Body of pancreas (tissue), 4 donors: ENCODE measurements at regions not wholly inside any gene's neighbourhood (a gene's known extent, or its start where the extent isn't known, plus 50 kb on each side); places are given as distances from the start of the nearest gene placed in this dataset.
A peak's percentile ranks its signal among the peaks of the same experiment; 100 is the strongest.

Source experiments
- ATAC-seq: fragments of 150-250 bp; one replicate; pipeline ENCODE4 v1.9.1; 2016
- DNase-seq, 4 donors: peaks; one replicate each; pipeline ENCODE4 v3.0.0-alpha.2; 2019
- H3K27ac ChIP-seq, 4 donors: fragments of 200-600 bp; sonication (generic); 1 replicate in 3 of 4; 2 replicates in 1 of 4; pipeline versions ENCODE4 v1.5.1 to v1.6.1; 2016 to 2019; ENCODE audit warnings: mild to moderate bottlenecking in 1 of 4, mixed read lengths in 1 of 4, moderate library complexity in 1 of 4
- H3K27me3 ChIP-seq, 2 donors: fragments of 200-600 bp; sonication (generic); one replicate each; pipeline ENCODE4 v1.6.0; 2016; ENCODE audit warnings: mild to moderate bottlenecking in 1 of 2
- H3K36me3 ChIP-seq, 2 donors: fragments of 200-600 bp; sonication (generic); replicated peaks in 1 of 2; 2 replicates each; pipeline ENCODE4 v1.5.1; 2016; ENCODE audit warnings: low read depth in 2 of 2; ENCODE audit not compliant: insufficient read depth in 1 of 2
- H3K4me1 ChIP-seq: fragments of 200-600 bp; sonication (generic); one replicate; pipeline ENCODE4 v1.6.0; 2016
- H3K4me3 ChIP-seq, 2 donors: fragments of 200-600 bp; sonication (generic); 1 replicate in 1 of 2; 2 replicates in 1 of 2; pipeline ENCODE4 v1.5.1; 2016 to 2019
- H3K9me3 ChIP-seq, 3 donors: fragments of 200-600 bp; sonication (generic); 1 replicate in 2 of 3; 2 replicates in 1 of 3; pipeline ENCODE4 v1.5.1; 2016
- POLR2A ChIP-seq, 3 donors: fragments of 450-650 bp; IDR thresholded peaks; one replicate each; pipeline ENCODE4 v1.6.1; 2016; ENCODE audit warnings: antibody characterized with exemption in 3 of 3, mild to moderate bottlenecking in 2 of 3
- WGBS, 2 donors: methylation state at CpG; one replicate each; pipeline ENCODE4 v1.1.5; 2017; 5-methylcytosine and 5-hydroxymethylcytosine counted together
- intact Hi-C: fragments of 100-400 bp; cut with DNase I; formaldehyde crosslinking; loops from one replicate; pipeline ENCODE4 v1.15.1; 2023
- TF ChIP-seq, protein P1 (sequence below), 7 experiments: fragments of 450-650 bp in 4 of 7; fragments of 200-600 bp in 3 of 7; sonication (generic) in 3 of 7; IDR thresholded peaks; one replicate each; pipeline ENCODE4 v1.5.1; 2016 to 2019; ENCODE audit warnings: antibody characterized with exemption in 7 of 7

GRCh38 chr7:47636081-47636432, 54.1 kb upstream of the TNS3 start:
- no peak for TF ChIP-seq POLR2A (IDR thresholded peaks at IDR 0.05)
- TF ChIP-seq, protein P1, sequence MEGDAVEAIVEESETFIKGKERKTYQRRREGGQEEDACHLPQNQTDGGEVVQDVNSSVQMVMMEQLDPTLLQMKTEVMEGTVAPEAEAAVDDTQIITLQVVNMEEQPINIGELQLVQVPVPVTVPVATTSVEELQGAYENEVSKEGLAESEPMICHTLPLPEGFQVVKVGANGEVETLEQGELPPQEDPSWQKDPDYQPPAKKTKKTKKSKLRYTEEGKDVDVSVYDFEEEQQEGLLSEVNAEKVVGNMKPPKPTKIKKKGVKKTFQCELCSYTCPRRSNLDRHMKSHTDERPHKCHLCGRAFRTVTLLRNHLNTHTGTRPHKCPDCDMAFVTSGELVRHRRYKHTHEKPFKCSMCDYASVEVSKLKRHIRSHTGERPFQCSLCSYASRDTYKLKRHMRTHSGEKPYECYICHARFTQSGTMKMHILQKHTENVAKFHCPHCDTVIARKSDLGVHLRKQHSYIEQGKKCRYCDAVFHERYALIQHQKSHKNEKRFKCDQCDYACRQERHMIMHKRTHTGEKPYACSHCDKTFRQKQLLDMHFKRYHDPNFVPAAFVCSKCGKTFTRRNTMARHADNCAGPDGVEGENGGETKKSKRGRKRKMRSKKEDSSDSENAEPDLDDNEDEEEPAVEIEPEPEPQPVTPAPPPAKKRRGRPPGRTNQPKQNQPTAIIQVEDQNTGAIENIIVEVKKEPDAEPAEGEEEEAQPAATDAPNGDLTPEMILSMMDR (IDR thresholded peaks at IDR 0.05), result no peak
- Histone ChIP-seq H3K27me3 (no peaks in the 10 kb centered on the region), H3K4me3 (no peak overlapping the region), H3K4me1 (peaks cover 19% of the 10 kb centered on the region), H3K9me3 (no peaks in the 10 kb centered on the region), H3K27ac (peak overlapping the region in 2 of 4 donors; percentile 6 to 66), H3K36me3 (no peaks in the 10 kb centered on the region)
- DNase-seq (no peak), ATAC-seq (peak; percentile 36)
- WGBS, 2 donors, result 51 to 77% methylated on average over 3 to 4 of the region's 4 CpGs
- intact Hi-C loops, result no loop called here

DNA sequence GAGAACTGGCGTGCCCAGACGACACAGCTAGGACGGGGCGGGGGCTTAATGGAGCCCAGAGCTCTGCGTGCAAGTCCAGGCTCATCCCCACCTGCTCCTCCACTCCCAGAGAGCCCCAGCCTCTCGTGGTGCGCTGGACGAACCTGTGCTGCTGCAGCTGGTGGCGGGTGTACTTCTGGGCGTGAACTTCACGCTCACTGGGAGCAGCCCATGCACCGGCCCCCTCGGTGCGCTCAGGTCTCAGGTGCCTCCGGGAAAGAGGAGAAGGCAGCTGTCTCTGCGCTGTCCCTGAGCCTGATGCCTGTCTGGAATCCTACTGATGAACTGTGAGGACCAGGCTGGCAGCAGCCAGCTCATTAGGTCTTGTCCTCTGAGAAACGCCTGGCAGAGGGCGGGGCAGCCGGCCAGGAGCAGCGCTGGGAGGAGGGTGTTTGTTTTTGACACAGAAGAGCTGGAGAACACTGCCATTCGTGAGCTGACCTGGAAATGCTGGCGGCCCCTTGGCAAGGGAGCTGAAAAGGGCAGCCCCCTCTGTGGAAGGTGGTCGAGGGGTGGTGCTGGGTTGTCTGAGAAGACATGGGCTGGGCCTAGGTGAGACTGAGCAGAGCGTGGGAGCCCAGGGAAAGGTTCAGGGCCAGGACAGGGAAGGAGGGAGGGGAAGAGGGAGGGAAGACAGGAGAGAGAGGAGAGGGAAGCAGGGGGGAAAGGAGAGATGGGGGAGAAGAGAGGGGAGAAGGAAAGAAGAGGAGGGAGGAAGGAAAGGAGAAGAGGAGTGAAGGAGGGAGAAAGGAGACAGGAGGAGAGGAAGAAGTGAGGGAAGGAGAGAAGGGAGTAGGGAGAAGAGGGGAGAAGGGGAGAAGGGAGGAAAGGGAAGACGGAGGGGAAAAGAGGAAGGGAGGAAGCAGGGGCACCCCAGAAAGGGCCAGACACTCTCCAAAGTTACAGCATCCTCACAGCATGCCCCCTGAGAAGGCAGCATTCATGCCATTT, 53.5 kb upstream of the TNS3 start:
- no peaks in the 10 kb centered on the region for H3K36me3 ChIP-seq
- H3K9me3 ChIP-seq, result no peaks in the 10 kb centered on the region
- H3K27me3 ChIP-seq, result no peaks in the 10 kb centered on the region
- peaks cover 19% of the 10 kb centered on the region for H3K4me1 ChIP-seq
- peak; percentile 82 for ATAC-seq
- peak; percentile 70 to 83 (median 78) for DNase-seq
- peak overlapping the region in 2 of 4 donors; percentile 58 to 66 for H3K27ac ChIP-seq
- TF ChIP-seq, protein P1 (IDR thresholded peaks at IDR 0.05), result no peak
- TF ChIP-seq POLR2A (IDR thresholded peaks at IDR 0.05), result peak in 1 of 3 donors; percentile 26
- intact Hi-C loops, result no loop called here
- H3K4me3 ChIP-seq, result no peak overlapping the region
- 20 to 21% methylated on average over 8 to 25 of the region's 25 CpGs for WGBS, 2 donors

DNA sequence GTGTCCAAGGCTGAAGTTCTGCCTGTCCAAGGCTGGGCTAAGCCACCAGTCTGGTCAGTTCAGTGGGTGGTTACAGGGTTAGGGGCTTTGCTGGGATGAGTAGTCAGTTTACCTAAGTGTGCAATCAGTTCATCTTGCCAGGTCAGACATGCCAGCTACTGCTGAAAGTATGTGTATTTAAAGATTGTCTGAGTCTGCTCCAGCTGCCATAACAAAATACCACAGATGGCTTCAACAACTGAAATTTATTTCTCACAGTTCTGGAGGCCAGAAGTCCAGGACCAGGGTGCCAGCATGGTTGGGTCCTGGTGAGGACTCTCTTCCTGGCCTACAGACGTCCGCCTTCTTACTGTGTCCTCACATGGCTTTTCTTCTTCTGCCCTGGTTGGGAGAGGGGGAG, 52.4 kb upstream of the TNS3 start:
- Histone ChIP-seq H3K27ac (no peak overlapping the region), H3K36me3 (no peaks in the 10 kb centered on the region), H3K27me3 (no peaks in the 10 kb centered on the region), H3K9me3 (no peaks in the 10 kb centered on the region), H3K4me1 (peaks cover 19% of the 10 kb centered on the region), H3K4me3 (no peak overlapping the region)
- intact Hi-C loops, result no loop called here
- no peak for DNase-seq
- WGBS, 2 donors, result 84 to 95% methylated on average over 2 of the region's 2 CpGs
- TF ChIP-seq, protein P1 (IDR thresholded peaks at IDR 0.05), result no peak
- TF ChIP-seq POLR2A (IDR thresholded peaks at IDR 0.05), result no peak
- ATAC-seq, result no peak

DNA sequence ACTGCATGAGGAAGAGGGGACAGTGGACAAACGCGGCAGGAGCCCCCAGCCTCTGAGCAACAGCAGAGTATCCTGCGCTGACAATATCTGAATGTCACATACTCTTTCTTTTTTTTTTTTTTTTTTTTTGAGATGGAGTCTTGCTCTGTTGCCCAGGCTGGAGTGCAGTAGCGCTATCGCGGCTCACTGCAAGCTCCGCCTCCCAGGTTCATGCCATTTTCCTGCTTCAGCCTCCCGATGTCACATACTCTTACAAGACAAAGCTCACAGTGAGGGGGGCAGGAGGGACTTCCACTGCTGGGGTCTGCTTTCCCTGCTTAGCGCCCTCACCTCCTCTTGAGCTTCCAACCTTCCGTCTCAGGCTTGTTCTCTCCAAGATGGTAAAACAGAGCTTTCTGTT, 51.2 kb upstream of the TNS3 start:
- intact Hi-C loops, result no loop called here
- no peak for DNase-seq
- TF ChIP-seq, protein P1 (IDR thresholded peaks at IDR 0.05), result no peak
- Histone ChIP-seq H3K4me1 (peaks cover 19% of the 10 kb centered on the region), H3K36me3 (no peaks in the 10 kb centered on the region), H3K27ac (no peak overlapping the region), H3K4me3 (no peak overlapping the region), H3K27me3 (no peaks in the 10 kb centered on the region), H3K9me3 (no peaks in the 10 kb centered on the region)
- 95 to 96% methylated on average over 10 of the region's 10 CpGs for WGBS, 2 donors
- ATAC-seq, result no peak
